ENCODE measurements at regions not wholly inside any gene's neighbourhood (a gene's known extent, or its start where the extent isn't known, plus 50 kb on each side); places are given as distances from the start of the nearest gene placed in this dataset.

DNA sequence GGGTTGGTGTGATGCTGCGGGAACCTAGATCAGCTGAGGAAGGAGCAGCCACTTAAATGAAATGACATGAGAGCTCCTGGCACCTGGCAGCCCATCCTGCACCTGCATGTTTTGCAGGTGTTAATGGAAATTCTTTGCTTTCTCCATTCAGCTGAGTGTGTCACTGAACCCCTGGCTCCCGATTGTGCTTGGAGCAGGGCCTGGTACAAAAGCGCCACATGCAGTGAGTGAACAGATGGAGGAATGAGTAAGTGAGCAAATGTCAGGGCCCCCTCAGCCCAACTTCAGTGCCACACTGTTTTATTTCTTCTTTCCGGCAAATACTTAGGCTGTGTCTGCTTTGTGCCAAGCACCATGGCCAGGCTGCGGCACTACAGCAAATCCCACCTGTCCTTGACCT lies 132.2 kb downstream of the ASB7 start:
- H3K9me3 Mint-ChIP-seq = no peaks in the 10 kb centered on the region
- no peaks in the 10 kb centered on the region for H3K27me3 ChIP-seq (ENCODE audit: control insufficient read depth, insufficient read depth, low read length, poor library complexity, severe bottlenecking)
- no peak overlapping the region for H3K9ac ChIP-seq (ENCODE audit: extremely low read depth, low read length, poor library complexity, severe bottlenecking)
- H3K27ac Mint-ChIP-seq = no peak overlapping the region
- 96 to 100% methylated on average over 4 to 5 of the region's 5 CpGs for WGBS, 2 experiments (ENCODE audit: insufficient coverage in 1 of 2, insufficient read length in 1 of 2)
- TF ChIP-seq CTCF (conservative IDR thresholded peaks at IDR 0.05) = no peak
- no peak overlapping the region for H3K4me3 ChIP-seq (ENCODE audit: low read length)
- DNase-seq = no peak
- H3K4me3 Mint-ChIP-seq = no peak overlapping the region
- H3K4me1 ChIP-seq (ENCODE audit: control insufficient read depth, insufficient read depth, low read length) = no peaks in the 10 kb centered on the region
- no peaks in the 10 kb centered on the region for H3K9me3 ChIP-seq (ENCODE audit: control insufficient read depth, low read length)
- H3K27ac ChIP-seq (ENCODE audit: low read depth, low read length) = no peak overlapping the region
- H3K36me3 ChIP-seq (ENCODE audit: control insufficient read depth, insufficient read depth, low read length) = no peaks in the 10 kb centered on the region
- H3K36me3 Mint-ChIP-seq (ENCODE audit: low read depth) = no peaks in the 10 kb centered on the region
- peaks cover 14% of the 10 kb centered on the region for H3K4me1 Mint-ChIP-seq
- H3K27me3 Mint-ChIP-seq (ENCODE audit: insufficient read depth) = no peaks in the 10 kb centered on the region

- Histone ChIP-seq H3K36me3 (ENCODE audit: control insufficient read depth, insufficient read depth, low read length) (no peaks in the 10 kb centered on the region), H3K27ac (ENCODE audit: low read depth, low read length) (no peak overlapping the region), H3K9ac (ENCODE audit: extremely low read depth, low read length, poor library complexity, severe bottlenecking) (no peak overlapping the region), H3K4me1 (ENCODE audit: control insufficient read depth, insufficient read depth, low read length) (no peaks in the 10 kb centered on the region), H3K9me3 (ENCODE audit: control insufficient read depth, low read length) (no peaks in the 10 kb centered on the region), H3K4me3 (ENCODE audit: low read length) (no peak overlapping the region), H3K27me3 (ENCODE audit: control insufficient read depth, insufficient read depth, low read length, poor library complexity, severe bottlenecking) (no peaks in the 10 kb centered on the region)
- H3K4me1 Mint-ChIP-seq = peaks cover 14% of the 10 kb centered on the region
- H3K27ac Mint-ChIP-seq = no peak overlapping the region
- DNase-seq = no peak
- no peaks in the 10 kb centered on the region for H3K27me3 Mint-ChIP-seq (ENCODE audit: insufficient read depth)
- no peak for TF ChIP-seq CTCF (conservative IDR thresholded peaks at IDR 0.05)
- H3K9me3 Mint-ChIP-seq = no peaks in the 10 kb centered on the region
- no peak overlapping the region for H3K4me3 Mint-ChIP-seq
- no peaks in the 10 kb centered on the region for H3K36me3 Mint-ChIP-seq (ENCODE audit: low read depth)
- WGBS, 2 experiments (ENCODE audit: insufficient coverage in 1 of 2, insufficient read length in 1 of 2) = 94 to 96% methylated on average over 5 to 12 of the region's 12 CpGs
These were observed 133.0 kb downstream of the ASB7 start for GRCh38 chr15:100735129-100736053.

- Histone ChIP-seq H3K9me3 (ENCODE audit: control insufficient read depth, low read length) (no peaks in the 10 kb centered on the region), H3K27me3 (ENCODE audit: control insufficient read depth, insufficient read depth, low read length, poor library complexity, severe bottlenecking) (no peaks in the 10 kb centered on the region), H3K4me3 (ENCODE audit: low read length) (no peak overlapping the region), H3K36me3 (ENCODE audit: control insufficient read depth, insufficient read depth, low read length) (no peaks in the 10 kb centered on the region), H3K27ac (ENCODE audit: low read depth, low read length) (no peak overlapping the region), H3K4me1 (ENCODE audit: control insufficient read depth, insufficient read depth, low read length) (peaks cover 4% of the 10 kb centered on the region), H3K9ac (ENCODE audit: extremely low read depth, low read length, poor library complexity, severe bottlenecking) (no peak overlapping the region)
- DNase-seq = no peak
- WGBS, 2 experiments (ENCODE audit: insufficient coverage in 1 of 2, insufficient read length in 1 of 2) = 79 to 92% methylated on average over 7 to 12 of the region's 12 CpGs
- no peak for TF ChIP-seq CTCF (conservative IDR thresholded peaks at IDR 0.05)
- no peaks in the 10 kb centered on the region for H3K36me3 Mint-ChIP-seq (ENCODE audit: low read depth)
- no peaks in the 10 kb centered on the region for H3K9me3 Mint-ChIP-seq
- H3K27me3 Mint-ChIP-seq (ENCODE audit: insufficient read depth) = no peaks in the 10 kb centered on the region
- no peak overlapping the region for H3K4me3 Mint-ChIP-seq
- H3K4me1 Mint-ChIP-seq = peaks cover 17% of the 10 kb centered on the region
- H3K27ac Mint-ChIP-seq = no peak overlapping the region
These were observed 134.8 kb downstream of the ASB7 start for GRCh38 chr15:100737214-100737613.
